ENCODE measurements at regions not wholly inside any gene's neighbourhood (a gene's known extent, or its start where the extent isn't known, plus 50 kb on each side); places are given as distances from the start of the nearest gene placed in this dataset.

DNA sequence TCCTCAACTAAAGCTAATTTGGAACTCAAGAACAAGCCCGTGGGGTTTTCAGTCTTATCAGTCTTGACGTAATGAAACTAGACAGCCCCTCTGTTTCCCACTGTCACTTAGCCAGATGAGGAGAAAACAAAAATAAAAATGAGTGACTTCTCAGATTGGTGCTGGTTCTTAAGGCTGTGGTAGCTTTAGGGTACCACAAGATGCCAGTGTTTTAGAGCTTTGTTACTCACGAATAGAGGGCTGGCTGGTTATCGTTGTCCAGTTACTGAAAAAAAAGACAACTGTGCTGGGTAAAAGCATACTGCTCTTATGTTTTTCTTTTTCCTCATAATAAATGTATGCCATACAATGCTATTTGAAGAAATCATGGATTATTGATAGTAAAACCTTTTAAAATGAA, 796.7 kb downstream of the RAPGEF2 start:
- TF ChIP-seq CTCF (IDR thresholded peaks at IDR 0.05): no peak
- TF ChIP-seq POLR2A (IDR thresholded peaks at IDR 0.05): no peak
- no peak for TF ChIP-seq EP300 (IDR thresholded peaks at IDR 0.05)
- no peak for TF ChIP-seq POLR2AphosphoS5 (IDR thresholded peaks at IDR 0.05)

Data from gastroesophageal sphincter (tissue), 3 donors.